ENCODE measurements at regions not wholly inside any gene's neighbourhood (a gene's known extent, or its start where the extent isn't known, plus 50 kb on each side); places are given as distances from the start of the nearest gene placed in this dataset.

DNA sequence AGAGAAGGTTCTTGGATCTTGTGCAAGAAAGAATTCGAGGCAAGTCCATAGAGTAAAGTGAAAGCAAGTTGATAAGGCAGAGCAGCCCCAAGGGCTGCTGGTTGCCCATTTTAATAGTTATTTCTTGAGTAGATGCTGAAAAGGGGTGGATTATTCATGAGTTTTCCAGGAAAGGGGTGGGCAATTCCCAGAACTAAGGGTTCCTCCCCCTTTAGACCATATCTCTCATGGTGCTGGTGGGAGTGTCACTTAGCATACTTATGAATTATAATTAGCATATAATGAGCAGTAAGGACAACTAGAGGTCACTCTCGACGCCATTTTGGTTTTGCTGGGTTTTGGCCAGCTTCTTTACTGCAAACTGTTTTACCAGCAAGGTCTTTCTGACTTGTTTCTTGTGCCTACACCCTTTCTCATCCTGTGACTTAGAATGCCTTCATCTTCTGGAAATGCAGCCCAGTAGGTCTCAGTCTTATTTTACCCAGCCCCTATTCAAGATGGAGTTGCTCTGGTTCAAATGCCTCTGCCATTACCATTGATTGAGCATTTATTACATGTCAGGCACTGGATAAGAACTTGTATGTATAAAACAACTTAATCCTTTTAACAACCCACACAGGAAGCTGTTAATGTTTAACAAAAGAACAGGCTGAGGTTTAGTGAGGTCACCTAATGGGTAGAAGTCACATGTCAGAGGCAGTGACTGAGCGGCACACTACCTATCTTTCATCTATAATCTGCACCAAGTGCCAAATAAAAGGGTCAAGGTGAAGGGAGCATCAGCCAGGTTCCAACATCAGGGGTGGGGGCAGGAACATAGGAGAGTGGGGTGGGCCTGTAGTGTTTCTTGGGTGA lies 250.9 kb downstream of the ICOS start:
- TF ChIP-seq, protein P1, sequence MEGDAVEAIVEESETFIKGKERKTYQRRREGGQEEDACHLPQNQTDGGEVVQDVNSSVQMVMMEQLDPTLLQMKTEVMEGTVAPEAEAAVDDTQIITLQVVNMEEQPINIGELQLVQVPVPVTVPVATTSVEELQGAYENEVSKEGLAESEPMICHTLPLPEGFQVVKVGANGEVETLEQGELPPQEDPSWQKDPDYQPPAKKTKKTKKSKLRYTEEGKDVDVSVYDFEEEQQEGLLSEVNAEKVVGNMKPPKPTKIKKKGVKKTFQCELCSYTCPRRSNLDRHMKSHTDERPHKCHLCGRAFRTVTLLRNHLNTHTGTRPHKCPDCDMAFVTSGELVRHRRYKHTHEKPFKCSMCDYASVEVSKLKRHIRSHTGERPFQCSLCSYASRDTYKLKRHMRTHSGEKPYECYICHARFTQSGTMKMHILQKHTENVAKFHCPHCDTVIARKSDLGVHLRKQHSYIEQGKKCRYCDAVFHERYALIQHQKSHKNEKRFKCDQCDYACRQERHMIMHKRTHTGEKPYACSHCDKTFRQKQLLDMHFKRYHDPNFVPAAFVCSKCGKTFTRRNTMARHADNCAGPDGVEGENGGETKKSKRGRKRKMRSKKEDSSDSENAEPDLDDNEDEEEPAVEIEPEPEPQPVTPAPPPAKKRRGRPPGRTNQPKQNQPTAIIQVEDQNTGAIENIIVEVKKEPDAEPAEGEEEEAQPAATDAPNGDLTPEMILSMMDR (IDR thresholded peaks at IDR 0.05) = no peak
- no peak for TF ChIP-seq POLR2A (IDR thresholded peaks at IDR 0.05)
